ENCODE measurements at regions not wholly inside any gene's neighbourhood (a gene's known extent, or its start where the extent isn't known, plus 50 kb on each side); places are given as distances from the start of the nearest gene placed in this dataset.
A peak's percentile ranks its signal among the peaks of the same experiment; 100 is the strongest.

DNA sequence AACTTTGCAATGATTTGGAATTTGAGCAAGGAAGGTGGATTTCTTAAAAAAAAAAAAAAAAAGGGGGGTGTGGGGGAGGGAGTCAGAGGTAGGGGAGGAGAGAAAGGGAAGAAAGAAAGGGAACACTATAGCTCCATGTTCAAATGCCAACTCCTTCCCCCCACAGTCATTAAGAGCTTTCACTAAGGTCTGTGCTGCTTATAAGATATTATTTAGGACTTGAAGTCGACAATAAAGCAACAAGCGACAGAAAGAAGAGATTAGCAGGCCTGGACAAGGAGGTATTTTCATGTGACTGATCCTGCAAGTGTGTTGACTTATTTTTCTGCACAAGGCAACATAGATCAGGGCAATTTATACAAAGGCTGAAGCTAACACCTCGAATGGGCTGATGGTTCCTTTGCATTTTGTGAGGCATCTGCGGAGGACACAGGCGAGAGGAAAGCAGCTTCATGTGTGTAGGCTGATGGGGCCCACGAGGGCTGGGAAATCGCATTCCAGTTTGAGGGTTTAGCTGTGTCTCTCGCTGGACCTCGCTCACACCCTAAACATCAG lies 382.0 kb downstream of the SOX11 start:
- H3K36me3 ChIP-seq (replicated peaks in 1 of 2; ENCODE audit: control insufficient read depth in 1 of 2, insufficient read depth in 2 of 2, low read length in 1 of 2) = no peaks in the 10 kb centered on the region
- H3K4me1 ChIP-seq (ENCODE audit: control insufficient read depth in 1 of 2, insufficient read depth in 2 of 2, low read depth in 1 of 2, low read length in 1 of 2) = peaks cover 4 to 56% of the 10 kb centered on the region in 2 experiments; a peak in 3 of 4 replicates
- H3K9me2 ChIP-seq = no peaks in the 10 kb centered on the region
- no peaks in the 10 kb centered on the region for H4K20me1 ChIP-seq (ENCODE audit: insufficient read depth)
- peak overlapping the region; percentile 90 for H2AFZ ChIP-seq (ENCODE audit: low read depth)
- DNase-seq = peak; percentile 15
- peak overlapping the region; percentile 79 to 99 for H3K27ac ChIP-seq (ENCODE audit: low read depth in 2 of 2, low read length in 1 of 2)
- no peaks in the 10 kb centered on the region for H3F3A ChIP-seq (replicated peaks; ENCODE audit: insufficient read depth)
- POLR2A ChIA-PET = interaction anchor here (1.4 to 1.8 kb wide), 3 partner anchors 93 to 383 kb away, joined by 4 to 5 read pairs (median 4); partner anchors contain the start of gene SOX11
- peak overlapping the region; percentile 58; the same call in 1 of the 2 replicates for H3K9ac ChIP-seq
- CTCF ChIA-PET = interaction anchor here (1.1 to 1.5 kb wide), 4 partner anchors 7 to 699 kb away, joined by 3 to 4 read pairs (median 4); no protein-coding TSS in a partner anchor
- peak overlapping the region; percentile 2 to 36; a peak in 3 of 4 replicates for H3K4me3 ChIP-seq (ENCODE audit: low read depth in 2 of 2, low read length in 1 of 2)
- H3K27me3 ChIP-seq (ENCODE audit: insufficient read depth) = no peaks in the 10 kb centered on the region
- TF ChIP-seq YY1 (IDR thresholded peaks at IDR 0.05; ENCODE audit: low read depth) (no peak), FOSL2 (IDR thresholded peaks at IDR 0.05; ENCODE audit: borderline replicate concordance, low read depth) (no peak), EP300 (IDR thresholded peaks at IDR 0.05; ENCODE audit: borderline replicate concordance in 1 of 2, low read depth in 1 of 2, low read length in 1 of 2) (no peak), MXI1 (IDR thresholded peaks at IDR 0.05; ENCODE audit: low read depth, low read length) (no peak), FOXJ3 (CRISPR knock-in tag; IDR thresholded peaks at IDR 0.05) (no peak), SMC3 (IDR thresholded peaks at IDR 0.05; ENCODE audit: low read depth, low read length) (no peak), RFX5 (IDR thresholded peaks at IDR 0.05; ENCODE audit: low read length) (no peak), ELF1 (IDR thresholded peaks at IDR 0.05) (no peak)
- TF ChIP-seq, protein P1, sequence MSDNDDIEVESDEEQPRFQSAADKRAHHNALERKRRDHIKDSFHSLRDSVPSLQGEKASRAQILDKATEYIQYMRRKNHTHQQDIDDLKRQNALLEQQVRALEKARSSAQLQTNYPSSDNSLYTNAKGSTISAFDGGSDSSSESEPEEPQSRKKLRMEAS (IDR thresholded peaks at IDR 0.05; ENCODE audit: low read depth) = no peak
- H3K79me2 ChIP-seq (ENCODE audit: insufficient read depth) = no peaks in the 10 kb centered on the region
- H3K9me3 ChIP-seq = no peaks in the 10 kb centered on the region
- WGBS (ENCODE audit: low lambda C conversion rate) = 54% methylated on average over 9 of the region's 9 CpGs
- peak overlapping the region; percentile 77 for H3K4me2 ChIP-seq

DNA sequence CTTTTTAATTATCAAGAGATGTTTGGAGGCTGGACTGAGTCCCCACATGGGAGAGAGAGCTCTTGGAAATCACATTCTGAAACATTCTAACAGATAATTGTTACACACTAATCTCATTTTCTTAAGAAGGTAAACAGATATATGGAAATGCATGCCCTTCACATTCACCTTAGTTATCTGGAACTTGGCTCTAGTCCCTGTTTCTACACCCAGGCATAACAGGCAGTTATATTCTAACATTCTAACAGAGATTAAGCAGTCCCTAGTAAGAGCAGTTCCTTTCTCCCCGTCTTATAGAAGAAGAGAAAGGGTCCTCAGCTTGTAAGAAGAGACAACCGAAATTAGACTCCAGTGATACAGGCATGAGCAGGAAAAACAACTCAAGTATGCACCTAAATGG lies 385.4 kb downstream of the SOX11 start:
- Histone ChIP-seq H3K9ac (no peak overlapping the region), H3K27me3 (ENCODE audit: insufficient read depth) (no peaks in the 10 kb centered on the region), H3K27ac (ENCODE audit: low read depth in 2 of 2, low read length in 1 of 2) (no peak overlapping the region), H4K20me1 (ENCODE audit: insufficient read depth) (no peaks in the 10 kb centered on the region), H2AFZ (ENCODE audit: low read depth) (no peak overlapping the region), H3K9me2 (no peaks in the 10 kb centered on the region), H3K9me3 (no peaks in the 10 kb centered on the region), H3K4me1 (ENCODE audit: control insufficient read depth in 1 of 2, insufficient read depth in 2 of 2, low read depth in 1 of 2, low read length in 1 of 2) (peaks cover 4 to 62% of the 10 kb centered on the region in 2 experiments; a peak in 3 of 4 replicates), H3K79me2 (ENCODE audit: insufficient read depth) (no peaks in the 10 kb centered on the region), H3K36me3 (replicated peaks in 1 of 2; ENCODE audit: control insufficient read depth in 1 of 2, insufficient read depth in 2 of 2, low read length in 1 of 2) (no peaks in the 10 kb centered on the region), H3K4me3 (ENCODE audit: low read depth in 2 of 2, low read length in 1 of 2) (no peak overlapping the region), H3F3A (replicated peaks; ENCODE audit: insufficient read depth) (no peaks in the 10 kb centered on the region), H3K4me2 (no peak overlapping the region)
- no peak for DNase-seq
- POLR2A ChIA-PET = no interaction called here
- CTCF ChIA-PET = interaction anchor here (0.6 to 1.4 kb wide), 3 partner anchors 381 to 748 kb away, joined by 3 read pairs; no protein-coding TSS in a partner anchor
- TF ChIP-seq TCF12 (IDR thresholded peaks at IDR 0.05) = no peak
- TF ChIP-seq RAD21 (IDR thresholded peaks at IDR 0.05; ENCODE audit: low read length) = no peak
- TF ChIP-seq ELF1 (IDR thresholded peaks at IDR 0.05) = no peak
- no peak for TF ChIP-seq CHD2 (IDR thresholded peaks at IDR 0.05; ENCODE audit: low read length, partially characterized antibody)
- TF ChIP-seq YY1 (IDR thresholded peaks at IDR 0.05; ENCODE audit: low read depth) = no peak
- TF ChIP-seq NFIC (IDR thresholded peaks at IDR 0.05; ENCODE audit: borderline replicate concordance) = no peak
- TF ChIP-seq, protein P2, sequence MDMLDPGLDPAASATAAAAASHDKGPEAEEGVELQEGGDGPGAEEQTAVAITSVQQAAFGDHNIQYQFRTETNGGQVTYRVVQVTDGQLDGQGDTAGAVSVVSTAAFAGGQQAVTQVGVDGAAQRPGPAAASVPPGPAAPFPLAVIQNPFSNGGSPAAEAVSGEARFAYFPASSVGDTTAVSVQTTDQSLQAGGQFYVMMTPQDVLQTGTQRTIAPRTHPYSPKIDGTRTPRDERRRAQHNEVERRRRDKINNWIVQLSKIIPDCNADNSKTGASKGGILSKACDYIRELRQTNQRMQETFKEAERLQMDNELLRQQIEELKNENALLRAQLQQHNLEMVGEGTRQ (IDR thresholded peaks at IDR 0.05; ENCODE audit: borderline replicate concordance, low read depth, low read length) = no peak
- no peak for TF ChIP-seq RXRA (IDR thresholded peaks at IDR 0.05; ENCODE audit: borderline replicate concordance, low read depth)
- no peak for TF ChIP-seq MXI1 (IDR thresholded peaks at IDR 0.05; ENCODE audit: low read depth, low read length)
- TF ChIP-seq MEF2A (IDR thresholded peaks at IDR 0.05; ENCODE audit: borderline replicate concordance, low read depth) = no peak
- TF ChIP-seq, protein P3, sequence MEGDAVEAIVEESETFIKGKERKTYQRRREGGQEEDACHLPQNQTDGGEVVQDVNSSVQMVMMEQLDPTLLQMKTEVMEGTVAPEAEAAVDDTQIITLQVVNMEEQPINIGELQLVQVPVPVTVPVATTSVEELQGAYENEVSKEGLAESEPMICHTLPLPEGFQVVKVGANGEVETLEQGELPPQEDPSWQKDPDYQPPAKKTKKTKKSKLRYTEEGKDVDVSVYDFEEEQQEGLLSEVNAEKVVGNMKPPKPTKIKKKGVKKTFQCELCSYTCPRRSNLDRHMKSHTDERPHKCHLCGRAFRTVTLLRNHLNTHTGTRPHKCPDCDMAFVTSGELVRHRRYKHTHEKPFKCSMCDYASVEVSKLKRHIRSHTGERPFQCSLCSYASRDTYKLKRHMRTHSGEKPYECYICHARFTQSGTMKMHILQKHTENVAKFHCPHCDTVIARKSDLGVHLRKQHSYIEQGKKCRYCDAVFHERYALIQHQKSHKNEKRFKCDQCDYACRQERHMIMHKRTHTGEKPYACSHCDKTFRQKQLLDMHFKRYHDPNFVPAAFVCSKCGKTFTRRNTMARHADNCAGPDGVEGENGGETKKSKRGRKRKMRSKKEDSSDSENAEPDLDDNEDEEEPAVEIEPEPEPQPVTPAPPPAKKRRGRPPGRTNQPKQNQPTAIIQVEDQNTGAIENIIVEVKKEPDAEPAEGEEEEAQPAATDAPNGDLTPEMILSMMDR (IDR thresholded peaks at IDR 0.05) = no peak
- no peak for TF ChIP-seq FOXM1 (IDR thresholded peaks at IDR 0.05; ENCODE audit: low read depth)
- WGBS (ENCODE audit: low lambda C conversion rate) = 39% methylated on average over 2 of the region's 2 CpGs

Measured in SK-N-SH (cell line).